GM12878 (cell line): ENCODE measurements at regions not wholly inside any gene's neighbourhood (a gene's known extent, or its start where the extent isn't known, plus 50 kb on each side); places are given as distances from the start of the nearest gene placed in this dataset.

Experiments used
- ATAC-seq: fragments of 200-7000 bp; cut with Tn5 transposase; 3 replicates; pipeline ENCODE4 v1.9.1; 2020; ENCODE audit warnings: mild to moderate bottlenecking, moderate library complexity
- BruUV-seq: library from RNA; stranded (reverse); fragments of 400-500 nt; replicated peaks from 2 replicates; lab custom pipeline; 2021; lab: Mats Ljungman, UMichigan
- CTCF ChIA-PET: fragments of 300-600 bp; sonication (Branson Sonifier 250); formaldehyde crosslinking; extraction: SDS; loops from one replicate; lab custom pipeline; 2021; ENCODE audit warnings: inconsistent platforms; lab: Yijun Ruan, JAX
- POLR2A ChIA-PET: fragments of 350-600 bp; formaldehyde crosslinking; extraction: SDS; loops from one replicate; lab custom pipeline; 2021; ENCODE audit warnings: inconsistent platforms; lab: Charles Lee
- RAD21 ChIA-PET: fragments of 300-600 bp; sonication (Branson Sonifier 250); formaldehyde crosslinking; loops from one replicate; lab custom pipeline; 2023; ENCODE audit warnings: antibody characterized with exemption; ENCODE audit not compliant: unreplicated experiment; lab: Charles Lee
- SMC1A ChIA-PET: fragments of 300-600 bp; sonication (Branson Sonifier 250); formaldehyde crosslinking; loops from one replicate; lab custom pipeline; 2023; ENCODE audit not compliant: unreplicated experiment, uncharacterized antibody; lab: Charles Lee
- DNase-seq: peaks from one replicate; pipeline ENCODE4 v3.0.0-alpha.2; 2011; ENCODE audit warnings: low read depth, low spot score
- FAIRE-seq: peaks from 3 replicates; lab custom pipeline; 2011; peaks lifted over from hg19 to GRCh38; lab: Jason Lieb, UNC
- H2AFZ ChIP-seq: 2 replicates; pipeline ENCODE4 v1.6.0; 2011; ENCODE audit warnings: low read depth, low read length, control low read depth; ENCODE audit not compliant: control insufficient read depth
- H3K27ac ChIP-seq: 2 replicates; pipeline ENCODE4 v1.5.1; 2011; ENCODE audit warnings: control low read depth; ENCODE audit not compliant: control insufficient read depth, insufficient read depth
- H3K27me3 ChIP-seq, 2 experiments: replicated peaks in 1 of 2; 2 replicates each; pipeline versions ENCODE4 v1.6.0 to v1.6.1; 2011; ENCODE audit warnings: low read length in 1 of 2; ENCODE audit not compliant: control insufficient read depth in 2 of 2, insufficient read depth in 2 of 2
- H3K36me3 ChIP-seq, 2 experiments: 2 replicates each; pipeline ENCODE4 v1.5.1; 2011; ENCODE audit warnings: low read length in 1 of 2; ENCODE audit not compliant: control insufficient read depth in 2 of 2, insufficient read depth in 2 of 2
- H3K4me1 ChIP-seq: 2 replicates; pipeline ENCODE4 v1.6.1; 2011; ENCODE audit warnings: mild to moderate bottlenecking, low read length, moderate library complexity, mixed read lengths; ENCODE audit not compliant: control insufficient read depth, insufficient read depth
- H3K4me2 ChIP-seq: 2 replicates; pipeline ENCODE4 v1.6.0; 2011; ENCODE audit warnings: control low read depth; ENCODE audit not compliant: control insufficient read depth, insufficient read depth
- H3K4me3 ChIP-seq: fragments of 200-600 bp; sonication (generic); 2 replicates; pipeline ENCODE4 v1.5.1; 2016
- H3K79me2 ChIP-seq: 2 replicates; pipeline ENCODE4 v1.6.0; 2011; ENCODE audit warnings: low read length; ENCODE audit not compliant: control insufficient read depth, insufficient read depth
- H3K9ac ChIP-seq: 2 replicates; pipeline ENCODE4 v1.8.0; 2011; ENCODE audit warnings: low read length, control low read depth, mixed read lengths; ENCODE audit not compliant: control insufficient read depth, insufficient read depth
- H3K9me3 ChIP-seq: replicated peaks from 3 replicates; pipeline ENCODE4 v1.5.1; 2011; ENCODE audit warnings: mild to moderate bottlenecking, low read length; ENCODE audit not compliant: control insufficient read depth, insufficient read depth
- H4K20me1 ChIP-seq: 2 replicates; pipeline ENCODE4 v1.6.0; 2011; ENCODE audit not compliant: control insufficient read depth, insufficient read depth
- E4F1 ChIP-seq: fragments of 450-650 bp; IDR thresholded peaks from 2 replicates; pipeline ENCODE4 v1.6.1; 2018; ENCODE audit warnings: borderline replicate concordance, mild to moderate bottlenecking; ENCODE audit not compliant: partially characterized antibody
- EZH2 ChIP-seq: IDR thresholded peaks from 2 replicates; pipeline ENCODE4 v1.6.1; 2012; ENCODE audit warnings: low read depth, mild to moderate bottlenecking, control low read depth, inconsistent platforms, low read length, borderline replicate concordance; ENCODE audit not compliant: control insufficient read depth
- KAT2A ChIP-seq: conservative IDR thresholded peaks from 2 replicates; pipeline ENCODE4 v1.6.1; 2011; ENCODE audit warnings: low read depth, low read length; ENCODE audit not compliant: control insufficient read depth
- LARP7 ChIP-seq: fragments of 450-650 bp; IDR thresholded peaks from 2 replicates; pipeline ENCODE4 v1.6.1; 2017; ENCODE audit warnings: mild to moderate bottlenecking
- ZBTB40 ChIP-seq: fragments of 450-650 bp; IDR thresholded peaks from 2 replicates; pipeline ENCODE4 v1.6.1; 2016; ENCODE audit warnings: mild to moderate bottlenecking, moderate library complexity, borderline replicate concordance
- WGBS: methylation state at CpG from one replicate; pipeline ENCODE4 v1.1.6; 2016; ENCODE audit warnings: low lambda C conversion rate; ENCODE audit not compliant: insufficient replicate concordance, insufficient coverage; ENCODE audit errors: missing lambda C conversion rate; 5-methylcytosine and 5-hydroxymethylcytosine counted together
- in situ Hi-C: fragments of 300-500 bp; cut with MboI; formaldehyde crosslinking; loops from 9 replicates; pipeline ENCODE4 v1.14.3; 2018; ENCODE audit warnings: mixed read lengths
- intact Hi-C: fragments of 100-400 bp; cut with micrococcal nuclease; formaldehyde crosslinking; loops from one replicate; pipeline ENCODE4 v1.14.2; 2022; ENCODE audit not compliant: unreplicated experiment

- RAD21 ChIA-PET: interaction anchor here (0.5 to 0.9 kb wide), 2 partner anchors 20 to 22 kb away, joined by 3 read pairs; no protein-coding TSS in a partner anchor
- no peaks in the 10 kb centered on the region for H3K36me3 ChIP-seq
- DNase-seq (no peak), ATAC-seq (peak; percentile 70), FAIRE-seq (no peak)
- no peak overlapping the region for H3K27ac ChIP-seq
- H3K4me3 ChIP-seq: no peak overlapping the region
- H3K4me2 ChIP-seq: no peak overlapping the region
- WGBS: 0% methylated on average over 4 of the region's 4 CpGs
- no peaks in the 10 kb centered on the region for H3K4me1 ChIP-seq
- intact Hi-C loops: no loop called here
- SMC1A ChIA-PET: interaction anchor here (1.4 kb wide), 1 partner anchor 24 kb away, joined by 6 read pairs; no protein-coding TSS in a partner anchor
- no peak for TF ChIP-seq E4F1
- TF ChIP-seq ZBTB40: no peak
- no peak for TF ChIP-seq KAT2A
- no peak for TF ChIP-seq EZH2
- TF ChIP-seq LARP7: no peak
- in situ Hi-C loops: no loop called here
- H4K20me1 ChIP-seq: no peaks in the 10 kb centered on the region
- no peaks in the 10 kb centered on the region for H3K79me2 ChIP-seq
- no TSS peak for BruUV-seq
- no peaks in the 10 kb centered on the region for H3K9me3 ChIP-seq
- POLR2A ChIA-PET: no interaction called here
- H3K9ac ChIP-seq: no peak overlapping the region
- H3K27me3 ChIP-seq: no peaks in the 10 kb centered on the region; a peak in 1 of 4 replicates
- H2AFZ ChIP-seq: no peak overlapping the region
- CTCF ChIA-PET: interaction anchor here (1.6 kb wide), 1 partner anchor 56 kb away, joined by 3 read pairs; no protein-coding TSS in a partner anchor
Measured at GRCh38 chr2:146874260-146874658, 970.6 kb upstream of the ACVR2A start.
